ENCODE measurements at regions not wholly inside any gene's neighbourhood (a gene's known extent, or its start where the extent isn't known, plus 50 kb on each side); places are given as distances from the start of the nearest gene placed in this dataset.

- H3K9me3 ChIP-seq = no peaks in the 10 kb centered on the region
- no peak for TF ChIP-seq CTCF (IDR thresholded peaks at IDR 0.05 in 8 of 11, conservative IDR thresholded peaks at IDR 0.05 in 3 of 11)
- TF ChIP-seq POLR2A (IDR thresholded peaks at IDR 0.05) = no peak
- no peak for TF ChIP-seq POLR2AphosphoS5 (IDR thresholded peaks at IDR 0.05)
- 79 to 93% (median 85%) methylated on average over 4 of the region's 4 CpGs for WGBS, 5 donors
- no peak overlapping the region for H3K4me3 ChIP-seq
- H3K4me1 ChIP-seq = no peaks in the 10 kb centered on the region
- intact Hi-C loops (cut with DNase I; ENCODE audit: low total_unique reads) = no loop called here
- no peak overlapping the region for H3K27ac ChIP-seq
- H3K36me3 ChIP-seq = no peaks in the 10 kb centered on the region
- no peak for DNase-seq
- H3K27me3 ChIP-seq (replicated peaks in 1 of 7) = no peaks in the 10 kb centered on the region
These were observed 181.9 kb upstream of the EDNRB start for GRCh38 chr13:78100486-78100885.

- WGBS, 5 donors = 30 to 46% (median 37%) methylated on average over 3 of the region's 3 CpGs
- TF ChIP-seq POLR2AphosphoS5 (IDR thresholded peaks at IDR 0.05) (no peak), CTCF (IDR thresholded peaks at IDR 0.05 in 8 of 11, conservative IDR thresholded peaks at IDR 0.05 in 3 of 11) (no peak), POLR2A (IDR thresholded peaks at IDR 0.05) (no peak)
- intact Hi-C loops (cut with DNase I; ENCODE audit: low total_unique reads) = no loop called here
These were observed 179.6 kb upstream of the EDNRB start for GRCh38 chr13:78098249-78098648.

GRCh38 chr13:78096221-78096620 is 177.6 kb upstream of the EDNRB start:
- Histone ChIP-seq H3K4me3 (no peak overlapping the region), H3K4me1 (no peaks in the 10 kb centered on the region), H3K27ac (no peak overlapping the region), H3K9me3 (no peaks in the 10 kb centered on the region), H3K36me3 (no peaks in the 10 kb centered on the region), H3K27me3 (replicated peaks in 1 of 7) (no peaks in the 10 kb centered on the region)
- TF ChIP-seq POLR2AphosphoS5 (IDR thresholded peaks at IDR 0.05) (no peak), CTCF (IDR thresholded peaks at IDR 0.05 in 8 of 11, conservative IDR thresholded peaks at IDR 0.05 in 3 of 11) (no peak), POLR2A (IDR thresholded peaks at IDR 0.05) (no peak)
- intact Hi-C loops (cut with DNase I; ENCODE audit: low total_unique reads) = no loop called here
- 95 to 100% (median 97%) methylated on average over 1 of the region's 1 CpG for WGBS, 5 donors
- DNase-seq = no peak

More at GRCh38 chr13:78098249-78098648, 179.6 kb upstream of the EDNRB start:
- Histone ChIP-seq H3K4me3 (no peak overlapping the region), H3K9me3 (no peaks in the 10 kb centered on the region), H3K36me3 (no peaks in the 10 kb centered on the region), H3K27ac (no peak overlapping the region), H3K27me3 (replicated peaks in 1 of 7) (no peaks in the 10 kb centered on the region), H3K4me1 (no peaks in the 10 kb centered on the region)
- no peak for DNase-seq

- peaks cover 0 to 13% (median 4%) of the 10 kb centered on the region in 6 donors for H3K4me1 ChIP-seq
- H3K4me3 ChIP-seq = no peak overlapping the region
- H3K9me3 ChIP-seq = no peaks in the 10 kb centered on the region
- intact Hi-C loops (cut with DNase I; ENCODE audit: low total_unique reads) = no loop called here
- WGBS, 5 donors = 92 to 97% (median 95%) methylated on average over 4 of the region's 4 CpGs
- TF ChIP-seq CTCF (IDR thresholded peaks at IDR 0.05 in 8 of 11, conservative IDR thresholded peaks at IDR 0.05 in 3 of 11) = no peak
- H3K36me3 ChIP-seq = no peaks in the 10 kb centered on the region
- H3K27me3 ChIP-seq (replicated peaks in 1 of 7) = no peaks in the 10 kb centered on the region
- no peak overlapping the region for H3K27ac ChIP-seq
- DNase-seq = no peak
These were observed 169.5 kb upstream of the EDNRB start for GRCh38 chr13:78087966-78088678.
